Fibroblast of mammary gland (primary cell): ENCODE measurements at regions not wholly inside any gene's neighbourhood (a gene's known extent, or its start where the extent isn't known, plus 50 kb on each side); places are given as distances from the start of the nearest gene placed in this dataset.

Experiments
- DNase-seq: peaks from one replicate; pipeline ENCODE4 v3.0.0-alpha.2; 2010; ENCODE audit warnings: low read depth
- H3K4me3 ChIP-seq: 2 replicates; pipeline ENCODE4 v1.5.1; 2011; ENCODE audit warnings: low read depth, mild to moderate bottlenecking, low read length, moderate library complexity; ENCODE audit not compliant: control insufficient read depth
- TF ChIP-seq, protein P1 (sequence below): conservative IDR thresholded peaks from 2 replicates; pipeline ENCODE4 v1.5.1; 2011; ENCODE audit warnings: low read depth, low read length, inconsistent platforms; ENCODE audit not compliant: control insufficient read depth, insufficient read depth

DNA sequence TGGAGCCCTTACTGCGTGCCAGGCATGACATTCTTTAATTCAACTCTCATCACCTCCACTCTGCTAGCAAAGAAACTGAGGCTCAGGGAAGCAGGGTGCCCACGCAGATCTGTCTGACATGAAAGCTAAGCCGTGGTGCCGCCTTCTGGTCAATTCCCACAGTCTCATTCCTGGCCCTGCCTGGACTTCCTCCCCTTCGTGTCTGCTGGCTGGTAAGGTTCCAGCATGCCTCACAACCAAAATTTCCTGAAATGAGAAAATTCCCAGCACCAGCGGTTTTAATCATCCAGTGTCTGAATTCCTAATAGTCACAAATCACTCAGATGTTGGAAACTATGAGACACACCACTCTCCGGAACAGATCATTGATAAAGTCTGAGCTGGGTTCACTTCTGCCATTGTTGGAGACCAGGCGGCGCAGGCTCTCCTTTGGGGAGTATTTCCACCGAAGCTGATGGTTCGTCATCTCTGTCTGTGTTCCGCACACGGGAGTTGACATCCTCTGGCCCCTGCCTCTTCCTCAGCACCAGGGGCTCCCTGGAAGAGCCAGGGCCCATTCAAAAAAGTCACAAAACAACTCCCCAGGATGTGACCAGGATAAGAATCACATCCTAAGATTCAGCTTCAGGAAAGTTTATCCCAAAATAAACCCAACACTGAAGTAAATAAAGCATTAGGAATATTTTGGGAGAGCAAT lies 167.7 kb downstream of the PLPP3 start:
- DNase-seq = peak; percentile 21
- TF ChIP-seq, protein P1, sequence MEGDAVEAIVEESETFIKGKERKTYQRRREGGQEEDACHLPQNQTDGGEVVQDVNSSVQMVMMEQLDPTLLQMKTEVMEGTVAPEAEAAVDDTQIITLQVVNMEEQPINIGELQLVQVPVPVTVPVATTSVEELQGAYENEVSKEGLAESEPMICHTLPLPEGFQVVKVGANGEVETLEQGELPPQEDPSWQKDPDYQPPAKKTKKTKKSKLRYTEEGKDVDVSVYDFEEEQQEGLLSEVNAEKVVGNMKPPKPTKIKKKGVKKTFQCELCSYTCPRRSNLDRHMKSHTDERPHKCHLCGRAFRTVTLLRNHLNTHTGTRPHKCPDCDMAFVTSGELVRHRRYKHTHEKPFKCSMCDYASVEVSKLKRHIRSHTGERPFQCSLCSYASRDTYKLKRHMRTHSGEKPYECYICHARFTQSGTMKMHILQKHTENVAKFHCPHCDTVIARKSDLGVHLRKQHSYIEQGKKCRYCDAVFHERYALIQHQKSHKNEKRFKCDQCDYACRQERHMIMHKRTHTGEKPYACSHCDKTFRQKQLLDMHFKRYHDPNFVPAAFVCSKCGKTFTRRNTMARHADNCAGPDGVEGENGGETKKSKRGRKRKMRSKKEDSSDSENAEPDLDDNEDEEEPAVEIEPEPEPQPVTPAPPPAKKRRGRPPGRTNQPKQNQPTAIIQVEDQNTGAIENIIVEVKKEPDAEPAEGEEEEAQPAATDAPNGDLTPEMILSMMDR = no peak
- H3K4me3 ChIP-seq = no peak overlapping the region

DNA sequence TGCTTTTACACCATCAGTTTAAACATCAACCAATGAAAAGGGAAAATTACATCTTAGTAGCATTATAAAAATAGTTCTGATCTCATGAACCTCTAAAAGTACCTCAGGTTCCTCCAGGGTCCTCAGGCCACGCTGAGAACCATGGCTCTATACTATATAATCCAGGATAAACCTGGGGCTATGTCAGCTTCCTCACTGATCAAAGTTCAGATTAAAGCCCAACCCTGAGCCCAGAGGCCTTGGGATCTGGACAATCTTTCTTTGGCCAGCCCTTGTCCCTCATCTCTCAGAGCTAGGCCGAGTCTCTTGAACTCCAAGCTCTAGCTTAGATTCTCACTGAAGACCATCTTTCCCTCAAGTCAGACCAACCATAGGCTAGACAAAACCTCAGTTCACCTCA lies 168.3 kb downstream of the PLPP3 start:
- DNase-seq = no peak
- H3K4me3 ChIP-seq = no peak overlapping the region
- TF ChIP-seq, protein P1 = no peak

DNA sequence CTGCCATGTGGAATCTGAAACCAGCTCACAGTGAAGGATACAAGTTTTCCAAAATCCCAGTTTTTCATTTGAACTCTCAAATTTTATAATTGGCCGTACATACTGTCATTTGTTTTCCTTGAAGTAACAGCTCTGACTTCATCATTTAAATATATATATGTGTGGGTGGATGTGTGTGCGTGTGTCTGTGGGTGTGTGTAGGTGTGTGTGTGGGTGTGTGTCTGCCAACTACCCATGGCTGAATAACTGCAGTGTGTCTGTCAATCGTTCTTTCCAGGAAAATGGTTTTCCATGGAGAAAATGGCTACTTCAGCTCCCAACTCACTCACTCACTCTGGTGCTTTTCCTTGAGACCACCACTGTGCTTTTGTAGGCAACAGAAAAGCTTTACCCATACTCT lies 169.0 kb downstream of the PLPP3 start:
- H3K4me3 ChIP-seq = no peak overlapping the region
- TF ChIP-seq, protein P1 = no peak
- DNase-seq = no peak

DNA sequence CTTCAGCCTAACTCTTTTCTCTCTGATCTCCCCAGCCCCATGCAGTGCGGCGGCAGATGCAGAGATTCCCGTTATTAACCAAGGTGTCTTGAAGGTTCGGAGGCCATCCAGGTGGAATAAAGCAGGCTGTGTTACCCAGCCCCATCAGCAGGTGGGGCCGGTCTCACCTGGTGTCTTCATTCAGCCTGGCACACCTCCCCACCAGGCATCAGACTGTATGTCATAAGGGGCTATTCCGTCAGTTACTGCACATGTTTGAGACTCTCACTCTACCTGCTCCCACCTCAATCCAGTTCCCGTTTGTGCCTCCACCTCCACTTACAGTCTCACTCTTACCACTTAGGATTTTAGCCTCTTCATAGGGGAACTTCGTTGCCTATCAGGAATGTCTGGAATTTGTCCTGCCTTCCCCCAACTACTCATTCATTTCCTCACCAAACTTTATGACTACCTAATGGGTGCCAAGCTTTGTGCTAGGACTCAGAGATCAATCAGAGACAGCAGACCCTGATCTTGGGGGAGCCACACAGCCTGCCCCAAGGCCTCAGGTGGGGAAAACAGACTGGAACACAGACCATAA lies 170.2 kb downstream of the PLPP3 start:
- TF ChIP-seq, protein P1 = peak; percentile 11
- DNase-seq = no peak
- no peak overlapping the region for H3K4me3 ChIP-seq

DNA sequence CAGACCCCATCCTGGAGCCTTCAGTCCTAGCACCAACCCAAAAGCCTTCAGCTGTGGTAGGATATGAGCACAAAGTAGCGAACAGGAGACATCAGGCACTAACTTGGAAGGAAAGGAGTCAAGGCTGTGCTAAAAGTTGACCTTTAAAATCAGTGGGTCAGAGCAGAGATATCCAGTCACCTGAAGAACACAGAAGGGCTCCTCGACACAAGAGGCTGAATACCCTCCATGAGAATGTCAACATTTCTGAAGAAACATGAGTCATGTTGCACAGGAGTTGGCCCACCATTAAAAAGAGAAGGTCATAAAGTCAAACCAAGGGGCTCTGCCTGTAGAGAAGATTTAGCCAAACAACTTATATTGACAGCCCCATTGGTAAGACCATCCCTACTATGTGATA lies 172.5 kb downstream of the PLPP3 start:
- TF ChIP-seq, protein P1 = no peak
- no peak overlapping the region for H3K4me3 ChIP-seq
- no peak for DNase-seq

DNA sequence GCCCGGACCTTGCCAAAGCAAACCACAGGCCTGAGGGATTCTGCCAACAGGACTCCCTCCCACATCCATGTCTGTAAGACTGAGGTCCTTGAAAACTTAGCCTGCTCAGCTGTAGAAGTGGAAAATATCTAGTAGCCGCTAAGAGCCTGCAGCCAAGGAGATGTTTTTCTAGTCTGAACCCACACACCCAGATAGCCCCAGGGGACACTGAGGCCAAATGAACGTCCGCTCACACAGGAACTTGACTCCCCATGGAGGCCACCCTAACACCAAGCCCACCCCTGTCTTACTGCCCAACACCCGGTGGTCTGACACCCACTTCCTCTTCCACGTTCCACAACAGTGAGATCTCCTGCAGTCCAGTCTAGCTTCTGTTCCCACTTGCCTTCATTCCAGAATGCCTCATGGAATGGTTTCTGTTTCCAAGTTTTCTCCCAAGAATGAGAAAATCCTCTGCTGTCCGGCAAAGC lies 174.8 kb downstream of the PLPP3 start:
- TF ChIP-seq, protein P1 = no peak
- DNase-seq = peak; percentile 62
- H3K4me3 ChIP-seq = no peak overlapping the region
